ENCODE measurements at regions not wholly inside any gene's neighbourhood (a gene's known extent, or its start where the extent isn't known, plus 50 kb on each side); places are given as distances from the start of the nearest gene placed in this dataset.

DNA sequence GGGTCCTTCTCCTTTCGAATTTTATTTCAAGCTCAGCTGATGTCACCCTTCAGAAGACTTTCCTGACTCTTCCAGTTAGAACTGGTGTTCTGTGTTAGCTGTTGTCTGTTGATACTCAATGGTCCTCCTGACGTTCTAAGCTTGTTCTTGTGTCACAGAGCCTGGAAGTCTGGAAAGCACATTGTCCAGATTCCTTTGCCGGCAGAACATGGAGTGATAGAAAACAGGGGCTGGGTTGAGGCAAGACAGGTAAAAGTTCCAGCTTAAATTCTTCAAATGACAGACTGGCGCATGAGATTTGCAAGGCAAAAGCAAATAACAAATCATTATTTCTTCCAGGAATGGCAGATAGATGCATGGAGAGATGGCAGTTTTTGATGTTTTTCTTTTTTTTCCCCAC lies 102.0 kb upstream of the CLSTN2 start:
- ChIA-PET CTCF (no interaction called here), POLR2A (no interaction called here)
- Histone ChIP-seq H3K4me3 (ENCODE audit: low read length) (no peak overlapping the region), H3K4me1 (ENCODE audit: insufficient read depth, low read length) (no peaks in the 10 kb centered on the region), H3K27me3 (ENCODE audit: control insufficient read depth in 1 of 2, insufficient read depth in 2 of 2, low read length in 2 of 2) (no peaks in the 10 kb centered on the region), H3K27ac (ENCODE audit: low read depth in 1 of 2, low read length in 2 of 2) (no peak overlapping the region), H3K36me3 (ENCODE audit: insufficient read depth, low read length) (no peaks in the 10 kb centered on the region), H3K9me3 (ENCODE audit: control insufficient read depth in 1 of 2, insufficient read depth in 1 of 2, low read length in 2 of 2) (peaks cover 0 to 4% of the 10 kb centered on the region in 2 experiments)
- Mint-ChIP-seq H3K4me1 (ENCODE audit: low read depth) (no peaks in the 10 kb centered on the region), H3K36me3 (ENCODE audit: low read depth) (no peaks in the 10 kb centered on the region), H3K4me3 (no peak overlapping the region), H3K27me3 (peaks cover 3% of the 10 kb centered on the region), H3K9me3 (no peaks in the 10 kb centered on the region), H3K27ac (no peak overlapping the region)
- ATAC-seq (ENCODE audit: poor library complexity), result no peak
- intact Hi-C loops (cut with DNase I, micrococcal nuclease), result no loop called here
- TF ChIP-seq, protein P1, sequence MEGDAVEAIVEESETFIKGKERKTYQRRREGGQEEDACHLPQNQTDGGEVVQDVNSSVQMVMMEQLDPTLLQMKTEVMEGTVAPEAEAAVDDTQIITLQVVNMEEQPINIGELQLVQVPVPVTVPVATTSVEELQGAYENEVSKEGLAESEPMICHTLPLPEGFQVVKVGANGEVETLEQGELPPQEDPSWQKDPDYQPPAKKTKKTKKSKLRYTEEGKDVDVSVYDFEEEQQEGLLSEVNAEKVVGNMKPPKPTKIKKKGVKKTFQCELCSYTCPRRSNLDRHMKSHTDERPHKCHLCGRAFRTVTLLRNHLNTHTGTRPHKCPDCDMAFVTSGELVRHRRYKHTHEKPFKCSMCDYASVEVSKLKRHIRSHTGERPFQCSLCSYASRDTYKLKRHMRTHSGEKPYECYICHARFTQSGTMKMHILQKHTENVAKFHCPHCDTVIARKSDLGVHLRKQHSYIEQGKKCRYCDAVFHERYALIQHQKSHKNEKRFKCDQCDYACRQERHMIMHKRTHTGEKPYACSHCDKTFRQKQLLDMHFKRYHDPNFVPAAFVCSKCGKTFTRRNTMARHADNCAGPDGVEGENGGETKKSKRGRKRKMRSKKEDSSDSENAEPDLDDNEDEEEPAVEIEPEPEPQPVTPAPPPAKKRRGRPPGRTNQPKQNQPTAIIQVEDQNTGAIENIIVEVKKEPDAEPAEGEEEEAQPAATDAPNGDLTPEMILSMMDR (IDR thresholded peaks at IDR 0.05), result no peak
- DNase-seq, result no peak

DNA sequence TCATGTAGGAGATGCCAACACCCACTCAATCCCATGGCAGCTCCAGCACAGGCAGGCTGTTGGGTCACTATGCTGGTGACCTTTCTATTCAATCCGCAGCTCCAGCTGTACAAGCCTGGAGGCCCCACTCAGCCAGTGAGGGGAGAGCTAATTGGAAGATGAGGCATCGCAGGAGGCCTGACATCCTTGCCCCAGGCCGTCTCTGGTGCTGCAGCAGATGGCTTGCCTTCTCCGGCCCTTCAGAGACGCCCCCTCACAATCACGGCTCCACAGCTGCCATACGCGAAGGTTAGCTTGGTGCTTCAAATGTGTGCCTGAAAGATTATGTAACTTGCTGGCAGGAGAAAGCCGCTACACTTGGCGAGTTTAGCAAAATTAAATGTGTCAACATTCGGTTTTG lies 104.2 kb upstream of the CLSTN2 start:
- Mint-ChIP-seq H3K36me3 (ENCODE audit: low read depth) (no peaks in the 10 kb centered on the region), H3K4me1 (ENCODE audit: low read depth) (no peaks in the 10 kb centered on the region), H3K4me3 (no peak overlapping the region), H3K27me3 (peaks cover 3% of the 10 kb centered on the region), H3K27ac (no peak overlapping the region), H3K9me3 (no peaks in the 10 kb centered on the region)
- intact Hi-C loops (cut with DNase I, micrococcal nuclease), result no loop called here
- ChIA-PET CTCF (no interaction called here), POLR2A (no interaction called here)
- no peaks in the 10 kb centered on the region for H3K36me3 ChIP-seq (ENCODE audit: insufficient read depth, low read length)
- peaks cover 0 to 4% of the 10 kb centered on the region in 2 experiments for H3K9me3 ChIP-seq (ENCODE audit: control insufficient read depth in 1 of 2, insufficient read depth in 1 of 2, low read length in 2 of 2)
- no peak for DNase-seq
- H3K4me1 ChIP-seq (ENCODE audit: insufficient read depth, low read length), result no peaks in the 10 kb centered on the region
- no peaks in the 10 kb centered on the region for H3K27me3 ChIP-seq (ENCODE audit: control insufficient read depth in 1 of 2, insufficient read depth in 2 of 2, low read length in 2 of 2)
- no peak overlapping the region for H3K4me3 ChIP-seq (ENCODE audit: low read length)
- TF ChIP-seq, protein P1 (IDR thresholded peaks at IDR 0.05), result no peak
- no peak overlapping the region for H3K27ac ChIP-seq (ENCODE audit: low read depth in 1 of 2, low read length in 2 of 2)
- no peak for ATAC-seq (ENCODE audit: poor library complexity)

DNA sequence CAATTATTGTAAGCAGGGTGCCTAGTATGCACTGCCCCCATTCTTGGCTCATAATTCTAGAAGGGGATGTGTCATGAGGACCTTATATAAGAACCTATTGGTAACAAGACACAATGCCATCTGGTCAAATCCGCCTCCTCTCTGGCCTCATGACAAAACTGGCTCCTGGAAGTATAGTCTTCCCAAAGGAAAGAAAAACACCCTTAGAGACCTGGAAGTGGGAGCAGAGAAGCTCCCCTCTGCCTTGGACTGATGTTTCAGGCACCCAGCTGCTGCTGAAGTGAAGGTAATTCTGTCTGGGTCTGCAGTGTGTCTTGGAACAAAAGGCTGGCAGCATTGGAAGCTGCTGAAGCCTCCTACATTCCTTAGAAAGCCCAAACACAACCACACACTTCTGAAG lies 107.2 kb upstream of the CLSTN2 start:
- Histone ChIP-seq H3K4me1 (ENCODE audit: insufficient read depth, low read length) (no peaks in the 10 kb centered on the region), H3K36me3 (ENCODE audit: insufficient read depth, low read length) (no peaks in the 10 kb centered on the region), H3K4me3 (ENCODE audit: low read length) (no peak overlapping the region), H3K9me3 (ENCODE audit: control insufficient read depth in 1 of 2, insufficient read depth in 1 of 2, low read length in 2 of 2) (peaks cover 0 to 4% of the 10 kb centered on the region in 2 experiments), H3K27me3 (ENCODE audit: control insufficient read depth in 1 of 2, insufficient read depth in 2 of 2, low read length in 2 of 2) (no peaks in the 10 kb centered on the region), H3K27ac (ENCODE audit: low read depth in 1 of 2, low read length in 2 of 2) (no peak overlapping the region)
- intact Hi-C loops (cut with DNase I, micrococcal nuclease), result no loop called here
- Mint-ChIP-seq H3K9me3 (no peaks in the 10 kb centered on the region), H3K4me1 (ENCODE audit: low read depth) (no peaks in the 10 kb centered on the region), H3K36me3 (ENCODE audit: low read depth) (no peaks in the 10 kb centered on the region), H3K27me3 (peaks cover 3% of the 10 kb centered on the region), H3K4me3 (no peak overlapping the region), H3K27ac (no peak overlapping the region)
- TF ChIP-seq, protein P1 (IDR thresholded peaks at IDR 0.05), result no peak
- ATAC-seq (ENCODE audit: poor library complexity) (no peak), DNase-seq (no peak)
- CTCF ChIA-PET, result no interaction called here
- POLR2A ChIA-PET, result no interaction called here
